Activated CD4-positive, CD25-positive, alpha-beta regulatory T cell (primary cell): ENCODE measurements at regions not wholly inside any gene's neighbourhood (a gene's known extent, or its start where the extent isn't known, plus 50 kb on each side); places are given as distances from the start of the nearest gene placed in this dataset.
"Not testable (repeated sequence)": the region's sequence is repeated elsewhere in the genome, so short reads cannot be mapped to it uniquely, and the experiment has no call there.

Source experiments
- DNase-seq, 4 experiments: peaks; one replicate each; lab custom pipeline; 2025; lab: John Stamatoyannopoulos, UW

DNA sequence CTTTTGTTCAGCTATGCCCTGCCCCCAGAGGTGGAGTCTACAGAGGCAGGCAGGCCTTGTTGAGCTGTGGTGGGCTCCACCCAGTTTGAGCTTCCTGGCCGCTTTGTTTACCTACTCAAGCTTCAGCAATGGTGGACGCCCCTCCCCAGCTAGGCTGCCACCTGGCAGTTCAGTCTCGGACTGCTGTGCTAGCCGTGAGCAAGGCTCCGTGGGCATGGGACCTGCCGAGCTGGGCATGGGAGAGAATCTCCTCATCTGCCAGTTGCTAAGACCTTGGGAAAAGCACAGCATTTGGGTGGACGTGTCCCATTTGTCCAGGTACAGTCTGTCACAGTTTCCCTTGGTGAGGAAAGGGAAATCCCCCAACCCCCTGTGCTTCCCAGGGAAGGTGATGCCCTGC is 270.0 kb upstream of the TCERG1L start:
- DNase-seq, result not testable (repeated sequence)

DNA sequence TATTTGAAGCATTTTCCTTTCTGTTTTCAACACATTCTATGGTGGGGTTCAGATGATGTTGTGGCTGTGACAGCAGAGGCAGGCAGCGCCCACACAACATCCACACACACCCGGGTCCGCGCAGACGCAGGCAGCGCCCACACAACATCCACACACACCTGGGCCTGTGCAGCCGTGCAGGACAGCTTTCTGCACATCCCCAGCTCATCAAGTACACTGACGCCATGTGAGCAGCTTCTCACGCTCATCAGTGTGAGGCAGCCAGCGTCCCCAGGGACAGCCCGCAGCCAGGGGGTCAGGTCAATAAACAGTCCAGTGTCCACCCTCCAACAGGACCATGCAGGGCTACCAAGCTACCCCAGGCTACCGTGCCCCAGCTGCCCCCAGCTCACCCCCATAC is 272.8 kb upstream of the TCERG1L start:
- DNase-seq, result no peak

DNA sequence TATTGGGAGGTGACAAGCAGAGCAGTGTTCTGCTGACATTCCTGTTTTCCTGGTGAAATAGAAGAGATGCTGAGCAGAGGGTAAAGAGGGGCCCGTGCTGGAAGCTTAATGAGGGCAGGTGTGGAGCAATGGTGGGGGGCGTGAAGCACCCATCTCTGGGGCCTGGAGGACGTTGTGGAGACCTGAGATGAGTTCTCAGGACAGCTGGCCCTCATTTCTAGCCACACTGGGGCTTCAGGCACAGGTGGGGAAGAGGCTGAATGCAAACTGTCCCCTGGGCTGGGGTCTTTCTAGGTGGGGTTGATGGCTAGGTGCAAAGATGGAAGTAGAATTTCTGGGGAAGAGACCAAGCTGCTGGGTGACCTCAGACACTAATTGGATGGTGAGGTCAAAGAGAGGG is 274.2 kb upstream of the TCERG1L start:
- DNase-seq, result no peak

DNA sequence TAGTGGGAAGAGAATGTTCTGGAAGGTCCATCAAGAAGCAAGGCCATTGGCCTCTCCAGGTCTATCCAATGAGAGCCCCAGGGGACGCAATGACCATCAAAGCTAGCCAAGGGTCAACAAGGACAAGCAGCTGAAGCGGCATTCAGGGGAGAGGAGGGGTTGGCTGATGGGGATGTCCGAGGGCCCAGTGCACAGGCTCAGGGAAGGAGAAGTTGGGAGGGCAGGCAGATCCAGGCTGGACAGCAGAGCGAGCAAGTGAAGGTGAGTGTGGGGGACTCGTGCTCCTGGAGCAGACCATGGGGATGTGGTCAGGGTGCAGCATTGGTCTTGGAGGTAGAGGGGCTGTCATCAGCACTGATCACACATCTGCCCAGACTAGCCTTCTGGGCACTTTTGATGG is 275.4 kb upstream of the TCERG1L start:
- no peak for DNase-seq

DNA sequence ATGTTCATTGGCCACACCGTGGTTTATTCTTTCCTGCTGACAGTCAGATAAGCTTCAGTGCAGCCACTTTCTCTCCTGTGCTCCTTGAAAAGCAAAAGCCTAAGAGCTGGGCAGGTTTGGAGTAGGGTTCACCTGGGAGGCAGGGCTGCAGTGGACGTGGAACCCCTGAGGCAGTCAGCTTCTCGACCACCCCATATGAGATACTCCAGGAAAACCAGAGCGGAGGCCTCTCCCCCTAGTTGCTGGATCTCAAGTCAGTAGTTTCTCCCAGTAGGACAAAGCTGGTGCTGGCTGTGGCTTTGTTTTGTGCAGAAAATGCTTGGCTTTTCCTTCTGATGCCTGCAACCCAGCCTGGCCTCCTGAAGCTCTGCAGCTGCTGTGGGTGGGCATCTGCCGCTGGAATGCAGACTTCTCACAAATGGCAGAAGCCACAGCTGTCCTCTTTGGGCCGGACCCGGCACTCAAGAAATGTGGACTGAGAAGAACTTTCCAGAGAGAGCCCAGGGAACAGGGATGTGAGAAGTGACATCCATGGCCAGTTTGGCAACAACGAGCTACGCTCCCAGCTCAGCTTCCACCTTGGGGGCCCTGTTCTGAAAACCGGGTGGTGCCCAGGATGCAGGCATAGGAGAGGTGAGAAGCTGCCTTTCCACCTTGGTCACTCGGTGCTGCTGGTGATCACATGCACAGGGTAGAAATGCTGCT is 276.6 kb upstream of the TCERG1L start:
- DNase-seq, result no peak

DNA sequence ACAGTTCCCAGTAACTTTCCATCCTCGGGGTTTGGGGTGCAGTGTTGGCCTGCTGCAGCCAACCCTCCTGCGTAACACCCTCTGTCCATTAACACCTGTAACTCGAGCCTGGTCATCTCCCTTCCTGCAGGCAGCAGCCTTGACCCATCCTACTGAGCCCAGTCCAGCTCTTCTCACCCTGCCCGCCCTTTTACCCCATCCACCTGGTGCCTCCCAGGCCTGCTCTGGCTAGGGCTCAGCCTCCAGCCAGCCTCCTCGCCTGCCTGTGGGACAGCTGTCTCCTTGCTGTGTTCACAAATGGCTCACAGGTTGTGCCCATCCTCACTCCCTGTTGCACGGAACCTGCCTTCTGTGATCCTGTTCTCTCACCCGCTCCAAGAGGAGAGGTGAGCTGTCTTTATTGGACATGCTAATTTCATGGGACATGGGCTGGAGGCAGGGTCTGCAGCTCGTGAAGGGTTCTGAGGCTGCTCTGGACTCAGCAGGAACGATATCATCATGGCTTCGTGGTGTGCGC is 277.2 kb upstream of the TCERG1L start:
- DNase-seq, result no peak

DNA sequence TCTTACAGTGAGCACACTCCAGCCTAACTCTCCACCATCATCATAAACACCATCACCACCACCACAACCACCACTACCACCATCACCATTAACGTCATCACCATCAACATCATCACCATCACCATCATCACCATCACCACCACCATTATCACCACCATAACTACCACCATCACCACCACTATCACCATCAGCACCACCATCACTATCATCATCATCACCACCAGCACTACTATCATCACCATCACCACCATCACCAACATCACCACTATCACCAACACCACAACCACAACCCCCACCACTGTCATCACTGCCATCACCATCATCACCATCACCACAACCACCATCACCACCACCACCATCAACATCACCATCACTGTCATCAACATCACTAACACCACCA is 279.0 kb upstream of the TCERG1L start:
- DNase-seq, result no peak

DNA sequence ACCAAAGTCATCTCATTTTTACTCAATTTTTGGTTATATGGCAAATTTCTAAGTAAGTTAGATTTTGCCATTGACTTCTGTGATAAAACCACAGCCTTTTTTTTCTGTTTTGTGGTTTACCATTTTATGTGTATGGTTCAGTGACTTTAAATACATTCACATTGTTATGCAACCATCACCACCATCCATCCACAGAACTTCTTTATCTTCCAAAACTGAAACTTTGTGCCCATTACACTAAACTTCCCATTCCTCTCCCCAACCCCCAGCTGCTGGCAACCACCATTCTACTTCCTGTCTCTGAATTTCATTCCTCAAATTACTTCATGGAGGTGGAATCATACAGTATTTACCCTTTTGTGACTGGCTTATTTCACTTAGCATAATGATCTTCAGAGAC is 280.4 kb upstream of the TCERG1L start:
- no peak for DNase-seq

DNA sequence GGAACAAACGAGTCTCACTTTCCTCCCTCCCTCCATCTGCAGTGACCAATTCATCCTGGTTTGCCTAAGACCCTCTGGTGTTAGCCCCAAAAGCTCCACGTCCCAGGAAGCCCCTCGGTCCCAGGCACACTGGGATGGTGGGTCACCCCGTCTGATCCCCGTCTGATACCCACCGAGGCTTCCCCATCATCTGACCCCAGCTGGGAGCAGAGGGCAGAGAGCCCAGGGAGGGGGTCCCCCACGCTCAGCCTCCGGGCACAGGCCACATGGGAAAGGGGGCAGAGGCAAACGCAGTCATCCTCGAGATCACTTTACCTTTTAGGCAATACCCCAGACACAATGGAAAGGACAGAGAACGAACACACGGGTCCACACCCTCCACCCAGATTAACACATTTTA is 291.6 kb upstream of the PPP2R2D start:
- DNase-seq, result no peak

DNA sequence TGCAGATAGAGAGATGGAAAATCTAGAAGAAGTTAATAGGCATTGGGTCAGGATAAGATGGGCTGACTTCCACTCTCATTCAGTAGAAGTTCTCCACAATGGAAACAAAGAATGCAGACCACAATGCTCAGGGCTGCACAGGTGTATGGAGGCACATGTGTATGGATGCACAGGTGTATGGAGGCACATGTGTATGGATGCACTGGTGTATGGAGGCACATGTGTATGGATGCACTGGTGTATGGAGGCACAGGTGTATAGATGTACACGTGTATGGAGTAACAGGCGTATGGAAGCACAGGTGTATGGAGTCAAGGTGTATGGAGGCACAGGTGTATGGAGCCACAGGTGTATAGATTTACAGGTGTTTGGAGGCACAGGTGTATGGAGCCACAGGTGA is 285.7 kb upstream of the PPP2R2D start:
- no peak for DNase-seq

DNA sequence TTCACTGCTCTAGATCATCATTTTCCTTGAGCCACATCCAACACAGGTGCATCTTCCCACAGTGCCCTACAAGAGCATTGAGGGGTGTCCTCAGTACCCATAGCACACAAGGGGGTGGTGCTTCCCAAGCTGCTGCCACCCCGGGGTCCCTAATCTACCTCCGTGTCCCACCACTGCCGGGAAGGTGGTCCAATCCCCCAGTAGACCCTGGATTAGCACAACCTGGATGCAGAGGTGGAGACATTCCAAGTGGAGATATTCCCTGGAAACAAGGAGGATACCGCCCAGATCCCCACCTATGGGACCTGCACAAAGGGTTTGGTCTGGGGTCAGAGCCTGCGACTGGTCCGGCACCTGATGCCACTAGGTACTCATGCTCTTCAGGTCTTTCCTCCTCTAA is 284.8 kb upstream of the PPP2R2D start:
- no peak for DNase-seq

DNA sequence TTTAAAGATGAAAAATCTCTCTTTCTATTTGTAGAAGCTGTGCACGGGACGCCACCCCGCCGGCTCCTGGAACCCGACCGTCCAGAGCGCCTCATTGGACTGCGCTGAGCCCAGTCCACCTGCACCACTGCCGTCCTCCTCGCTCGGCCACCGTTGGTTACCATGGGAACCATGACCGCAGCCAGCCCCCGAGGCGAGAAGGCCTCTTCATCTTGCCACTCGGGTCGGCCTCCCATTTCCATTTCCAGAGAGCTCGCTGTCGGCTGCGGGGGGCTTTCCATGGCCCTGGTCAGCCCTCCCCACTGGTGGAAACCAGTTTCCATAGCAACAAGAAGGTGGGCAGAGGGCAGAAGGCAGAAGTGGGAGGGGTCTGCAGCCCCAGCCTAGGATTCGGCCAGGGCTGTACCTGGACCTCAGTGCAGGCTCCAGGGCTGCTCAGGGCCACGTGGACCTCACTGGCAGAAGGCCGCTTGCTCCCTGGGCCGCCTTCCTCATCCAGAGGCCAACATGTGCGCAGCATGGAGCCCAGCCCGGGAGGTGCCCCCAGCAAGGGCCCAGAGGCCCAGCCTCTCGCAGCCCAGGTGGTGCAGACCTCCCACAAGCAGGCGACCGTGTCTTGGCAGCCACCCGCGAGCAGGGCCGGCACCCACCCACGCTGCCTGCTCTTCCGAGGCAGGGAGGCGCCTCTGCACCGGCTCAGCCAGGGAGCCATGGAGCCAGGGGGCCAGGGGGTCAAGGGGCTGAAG is 283.5 kb upstream of the PPP2R2D start:
- DNase-seq, result no peak

DNA sequence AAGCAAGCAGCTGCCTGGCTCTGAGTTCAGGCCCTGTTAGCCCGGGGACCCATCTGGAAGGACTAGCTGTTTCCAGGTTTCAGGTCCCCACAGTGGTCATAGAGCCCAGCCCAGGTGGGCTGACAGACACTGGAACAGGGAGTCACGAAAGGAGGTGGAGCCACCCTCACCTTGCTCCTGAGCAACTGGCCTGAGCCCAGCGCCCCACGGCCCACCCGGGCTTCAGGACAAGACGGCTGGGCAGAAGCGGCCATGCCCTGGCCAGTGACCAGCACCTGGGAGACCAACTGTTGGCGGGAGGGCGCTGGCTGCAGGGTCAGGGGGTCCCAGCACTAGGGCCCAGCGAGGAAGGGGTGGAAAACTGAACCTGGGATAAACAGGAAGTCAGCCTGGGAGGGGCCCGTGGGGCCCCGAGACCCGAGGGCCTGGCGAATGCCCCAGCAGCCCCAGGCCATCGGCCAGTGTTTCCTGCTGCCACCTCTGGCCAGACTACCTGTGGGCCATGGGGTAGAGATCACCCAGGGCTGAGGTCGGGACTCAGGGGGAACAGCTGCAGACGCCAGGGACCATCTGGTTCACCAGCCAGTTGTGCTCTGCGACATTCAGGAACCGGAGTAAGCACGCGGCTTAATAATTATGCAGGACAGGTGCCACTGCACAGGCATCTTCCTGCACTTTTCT is 282.1 kb upstream of the PPP2R2D start:
- DNase-seq, result no peak

DNA sequence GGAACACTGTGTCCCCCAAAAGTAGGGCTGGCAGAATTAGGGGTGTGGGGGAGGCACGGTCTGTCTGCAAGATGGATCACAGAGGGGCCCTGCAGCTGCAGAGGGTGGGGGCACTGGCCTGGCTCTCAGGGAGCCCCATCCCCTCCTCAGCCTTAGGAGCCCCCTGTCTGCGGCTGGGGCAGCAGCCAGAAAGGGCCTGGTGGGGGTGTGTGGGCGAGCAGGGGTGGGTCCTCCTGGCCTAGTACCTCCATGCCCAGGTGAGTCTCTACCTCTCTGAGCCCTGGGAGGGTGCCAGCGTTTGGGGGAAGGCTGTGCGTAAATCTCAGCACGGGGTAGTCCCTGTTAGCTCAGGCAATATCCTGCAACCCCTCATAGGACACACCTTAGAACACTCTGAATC is 280.5 kb upstream of the PPP2R2D start:
- no peak for DNase-seq

DNA sequence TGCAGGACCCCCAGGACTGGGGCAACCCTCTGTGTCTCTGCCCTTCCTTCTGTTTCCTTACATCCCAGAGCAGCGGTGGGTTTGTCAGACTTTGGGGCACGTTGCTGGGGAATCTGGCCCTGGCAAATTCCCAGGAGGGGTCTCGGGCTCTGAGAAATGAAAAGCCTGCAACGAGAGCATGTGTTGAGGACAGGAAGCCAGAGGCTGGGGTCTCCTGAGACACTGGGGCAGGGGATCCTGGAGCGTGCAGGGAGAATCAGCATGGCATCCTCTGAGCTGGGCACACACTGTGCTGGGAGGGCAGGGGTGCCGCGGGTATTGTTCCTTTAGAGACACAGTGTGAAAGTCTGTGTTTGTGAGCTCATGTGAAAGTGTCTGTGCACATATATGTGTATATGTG is 279.9 kb upstream of the PPP2R2D start:
- DNase-seq, result no peak

DNA sequence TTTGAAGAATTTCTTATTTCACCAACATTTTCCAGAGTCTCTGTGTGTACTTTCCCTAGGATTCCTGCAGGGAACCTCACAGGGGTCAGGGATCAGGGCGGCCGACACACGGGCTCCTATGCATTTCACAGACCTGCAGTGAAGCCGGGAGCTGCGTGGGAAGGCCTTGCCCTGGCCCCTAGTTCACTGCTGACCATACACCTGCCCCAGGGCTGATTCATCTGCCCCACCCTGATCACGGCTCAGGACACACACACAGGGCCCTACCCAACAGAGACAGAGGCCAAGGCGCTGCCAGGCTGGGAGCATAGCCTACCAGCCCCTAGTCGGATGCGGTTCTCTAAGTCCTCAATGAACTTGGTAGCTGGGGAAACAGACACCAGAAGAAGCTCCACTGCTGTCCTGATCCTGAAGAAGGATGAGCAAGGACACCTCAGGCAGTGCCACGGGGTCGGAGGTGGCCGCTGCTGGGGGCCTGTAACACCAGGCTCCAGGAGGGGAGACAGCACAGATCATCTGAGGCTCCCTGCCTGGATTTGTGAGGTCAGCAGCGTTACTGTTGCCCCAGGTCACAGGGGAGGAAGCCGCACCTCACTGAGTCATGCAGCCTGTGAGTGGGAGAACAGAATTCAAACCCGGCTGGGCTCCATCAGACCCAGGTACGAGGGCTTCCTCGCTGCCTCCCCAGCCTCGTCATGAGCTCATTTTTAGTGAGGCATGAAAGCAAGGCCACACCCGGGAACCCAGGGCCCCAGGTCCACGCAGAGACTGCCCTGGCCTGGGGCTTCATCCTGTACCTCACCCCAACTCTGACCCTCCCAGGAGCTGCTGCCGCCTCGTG is 278.8 kb upstream of the PPP2R2D start:
- no peak for DNase-seq

DNA sequence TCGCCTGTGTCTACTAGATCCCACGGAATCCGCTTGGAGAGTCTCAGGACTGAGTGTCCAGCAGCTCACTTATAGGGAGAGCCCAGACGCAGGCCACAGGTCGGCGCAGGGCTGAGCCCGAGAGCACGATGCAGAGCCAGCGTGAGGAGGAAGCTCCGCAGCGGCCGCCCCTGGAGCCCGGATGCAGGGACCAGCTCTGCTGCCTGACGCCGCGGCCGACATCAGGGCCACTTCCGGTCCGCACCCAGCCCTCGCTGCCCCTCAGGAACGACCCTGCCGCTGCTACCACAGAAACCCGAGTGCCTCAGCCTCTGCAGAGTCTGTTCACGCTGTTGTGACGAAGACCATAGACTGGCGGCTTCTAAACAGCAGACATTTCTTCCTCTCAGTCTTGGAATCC is 275.8 kb upstream of the PPP2R2D start:
- DNase-seq, result no peak

DNA sequence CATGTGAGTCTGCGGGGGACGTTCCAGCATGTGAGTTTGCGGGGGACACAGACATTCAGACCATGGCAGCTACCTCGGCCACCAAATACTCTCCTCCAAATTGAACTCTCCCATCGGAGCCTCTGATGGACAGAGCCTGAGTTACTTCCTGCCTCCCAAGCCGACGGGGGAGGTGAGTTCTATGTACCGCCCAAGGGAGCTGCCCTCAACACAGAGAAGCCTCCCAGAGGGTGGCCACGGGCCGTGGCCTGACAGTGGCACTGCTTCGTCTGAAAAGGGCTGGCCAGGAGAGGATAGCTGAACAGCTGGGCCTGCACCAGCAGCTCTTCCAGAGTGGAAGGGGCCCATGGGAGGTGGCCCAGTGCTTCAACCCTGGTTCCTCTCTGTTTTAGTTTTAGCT is 274.5 kb upstream of the PPP2R2D start:
- no peak for DNase-seq

DNA sequence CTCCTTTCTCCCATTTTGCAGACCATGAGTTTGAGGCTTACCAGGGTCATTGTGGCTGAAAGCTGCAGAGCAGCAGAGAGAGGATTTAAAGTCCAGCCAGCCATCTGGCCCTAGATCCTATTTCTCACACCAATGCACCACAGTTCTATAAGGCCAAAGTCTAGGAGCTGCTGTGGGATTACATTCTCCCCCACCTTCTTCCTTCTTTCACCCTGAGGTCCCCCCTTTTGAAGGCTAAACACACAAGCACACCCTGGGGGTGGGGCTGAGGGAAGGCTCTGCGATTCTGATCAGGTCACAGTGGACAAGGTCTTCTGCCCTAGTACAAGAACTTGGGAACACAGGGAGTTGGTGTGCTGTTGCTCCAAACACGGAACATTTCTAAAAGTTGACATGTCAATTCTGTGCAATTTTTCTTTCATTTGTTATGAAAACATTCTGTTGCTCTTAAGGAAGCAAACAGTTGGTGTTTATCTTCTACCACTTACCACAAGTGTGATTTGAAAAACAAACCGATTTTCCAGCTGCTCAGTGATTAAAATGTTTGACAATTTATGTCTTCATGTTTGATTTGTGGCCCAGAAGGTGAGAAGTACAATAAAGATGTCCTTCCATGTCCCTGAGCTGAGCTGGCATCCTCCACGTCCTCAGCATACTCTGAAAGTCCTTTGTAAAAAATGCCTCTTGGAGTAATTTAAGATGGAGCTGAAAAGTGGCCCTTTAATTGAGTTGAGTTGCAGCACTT is 271.6 kb upstream of the PPP2R2D start:
- no peak for DNase-seq

DNA sequence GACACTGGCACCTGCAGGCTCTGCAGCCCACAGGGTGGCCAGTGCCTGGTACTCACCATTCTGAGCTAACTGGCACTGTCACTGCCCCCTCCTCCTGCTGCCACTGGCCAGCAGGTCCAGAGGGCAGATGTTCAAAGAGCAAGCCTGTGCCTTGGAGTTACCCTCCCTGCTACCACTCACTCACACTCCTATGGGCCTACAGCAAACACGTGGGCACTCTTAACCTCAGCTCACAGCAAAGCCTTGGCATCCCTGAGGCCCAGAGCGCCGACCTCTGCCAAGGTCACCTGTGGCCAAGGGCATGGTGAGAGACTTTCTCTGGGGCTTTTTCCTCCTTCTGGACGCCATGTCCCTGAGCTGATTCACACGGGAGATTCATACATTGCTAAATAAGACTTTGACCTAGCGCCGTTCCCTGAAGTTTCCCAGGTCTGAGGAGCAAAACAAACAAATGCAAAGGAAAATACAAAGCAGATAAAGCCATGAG is 270.0 kb upstream of the PPP2R2D start:
- DNase-seq, result no peak

DNA sequence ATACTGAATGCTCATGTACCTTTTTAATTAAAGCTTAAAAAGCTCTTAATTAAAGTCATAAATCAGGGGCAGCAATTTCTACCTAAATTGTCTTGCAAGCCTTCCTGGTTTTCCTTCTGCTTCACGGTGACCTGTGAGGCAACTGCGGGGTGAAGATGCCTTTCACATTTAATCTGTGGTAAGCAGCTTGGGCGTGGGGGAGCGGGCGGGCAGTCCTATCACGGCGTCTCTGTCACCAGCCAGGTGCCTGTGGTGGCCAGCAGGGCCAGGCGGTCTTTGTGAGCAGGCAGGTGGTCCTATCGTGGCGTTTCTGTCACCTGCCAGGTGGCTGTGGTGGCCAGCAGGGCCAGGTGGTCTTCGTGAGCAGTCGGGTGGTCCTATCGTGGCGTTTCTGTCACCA is 269.2 kb upstream of the PPP2R2D start:
- DNase-seq, result no peak
